HG03571 (cell line): ENCODE measurements at regions not wholly inside any gene's neighbourhood (a gene's known extent, or its start where the extent isn't known, plus 50 kb on each side); places are given as distances from the start of the nearest gene placed in this dataset.
"Not testable (repeated sequence)": the region's sequence is repeated elsewhere in the genome, so short reads cannot be mapped to it uniquely, and the experiment has no call there.

Experiments
- ATAC-seq: cut with Tn5 transposase; IDR thresholded peaks from one replicate; pipeline ENCODE4 v1.9.1; 2021; ENCODE audit not compliant: unreplicated experiment

DNA sequence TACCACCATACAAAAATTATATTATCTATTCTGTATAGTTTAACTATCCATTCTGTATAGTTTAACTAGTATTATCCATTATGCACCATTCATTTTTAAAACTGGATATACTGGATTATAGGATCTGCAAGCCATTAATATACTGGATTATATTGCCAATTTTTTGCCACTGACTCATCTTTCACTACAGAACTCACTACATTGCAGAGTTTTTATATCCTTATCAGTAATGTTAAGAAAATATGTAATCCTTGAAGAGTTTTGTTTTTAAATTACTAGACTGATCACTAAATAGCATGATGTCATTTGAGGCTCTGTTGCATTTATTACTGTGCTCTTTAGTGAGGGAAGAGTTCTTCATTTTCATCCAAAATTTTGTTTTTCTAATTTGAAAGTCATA lies 109.8 kb upstream of the SNX2 start:
- no peak for ATAC-seq

GRCh38 chr5:122668552-122668951 lies 106.3 kb upstream of the SNX2 start:
- ATAC-seq: no peak

- ATAC-seq: not testable (repeated sequence)
Observed at GRCh38 chr5:122669709-122670108, 105.2 kb upstream of the SNX2 start.

- no peak for ATAC-seq
Observed at GRCh38 chr5:122673343-122673742, 101.5 kb upstream of the SNX2 start.

- ATAC-seq: no peak
Observed at GRCh38 chr5:122674385-122674784, 100.5 kb upstream of the SNX2 start.

DNA sequence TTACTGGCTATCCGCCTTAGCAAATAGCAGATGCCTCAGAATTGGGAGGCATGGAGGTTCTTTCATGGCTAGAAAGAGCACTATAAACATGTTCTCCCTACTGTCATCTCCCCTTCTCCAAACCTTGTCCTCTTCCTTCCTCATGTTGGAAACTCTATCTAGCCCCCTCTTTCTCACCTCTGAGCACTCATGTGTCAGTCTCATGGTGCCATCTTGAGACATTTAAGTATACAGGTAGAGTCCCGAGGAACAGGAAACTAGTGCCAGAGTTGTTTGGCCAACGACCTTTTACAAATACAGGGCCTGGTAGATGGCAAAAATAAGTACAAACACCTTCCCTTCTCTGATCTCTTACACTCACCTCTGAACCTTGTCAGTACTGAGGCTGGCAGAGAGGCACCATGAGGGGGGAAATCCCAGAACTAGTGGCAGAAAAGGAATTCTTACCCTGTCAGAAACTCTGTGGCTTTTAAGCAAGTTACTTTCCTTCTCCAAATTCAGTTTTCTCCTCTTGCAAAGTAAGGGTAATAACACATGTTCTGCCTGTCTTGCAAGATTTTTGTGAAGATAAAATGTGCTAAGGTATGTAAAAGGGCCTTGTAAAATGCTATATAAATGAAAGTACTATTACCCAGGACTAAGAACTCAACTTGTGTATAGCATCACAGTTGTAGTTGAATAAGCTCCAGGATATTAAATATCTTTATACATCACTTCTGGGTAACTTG lies 94.1 kb upstream of the SNX2 start:
- ATAC-seq: no peak

GRCh38 chr5:122683631-122684030 lies 91.2 kb upstream of the SNX2 start:
- ATAC-seq: no peak

GRCh38 chr5:122690266-122690665 lies 84.6 kb upstream of the SNX2 start:
- ATAC-seq: no peak

GRCh38 chr5:122691931-122692330 lies 82.9 kb upstream of the SNX2 start:
- ATAC-seq: no peak

DNA sequence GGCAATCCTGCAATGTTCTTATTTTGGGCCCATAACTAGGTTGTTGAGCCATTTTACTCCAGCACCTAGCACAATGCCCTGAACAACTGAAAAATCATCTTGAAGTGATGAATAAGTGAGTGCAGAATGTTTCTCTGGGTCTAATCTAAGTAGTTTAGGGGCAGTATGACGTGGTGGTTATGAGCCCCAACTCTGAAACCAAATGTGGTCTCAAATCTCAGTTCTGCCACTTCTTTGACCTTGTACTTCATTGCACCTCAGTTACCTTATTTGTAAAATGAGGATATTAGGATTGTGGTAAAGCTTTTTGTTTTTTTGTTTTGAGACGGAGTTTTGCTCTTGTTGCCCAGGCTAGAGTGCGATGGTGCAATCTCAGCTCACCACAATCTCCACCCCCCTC lies 80.9 kb upstream of the SNX2 start:
- ATAC-seq: no peak

DNA sequence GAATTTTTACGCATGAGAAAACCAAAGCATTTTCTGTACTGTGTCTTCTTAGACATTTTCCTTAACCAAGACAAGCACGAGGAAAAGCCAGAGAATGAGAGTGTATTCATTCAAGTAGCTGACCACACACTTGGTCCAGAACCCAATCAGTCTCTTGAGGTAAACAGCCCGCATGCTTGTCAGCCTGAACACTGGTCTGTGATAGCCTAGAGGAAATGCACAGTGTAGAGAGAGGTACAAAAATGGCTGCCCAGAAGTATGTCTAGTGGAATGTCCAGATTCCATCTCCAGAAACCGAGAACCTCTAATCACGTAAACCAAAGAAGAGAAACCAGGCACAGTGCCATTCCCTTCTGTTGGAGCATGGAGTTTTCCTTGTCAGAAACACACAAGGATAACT lies 80.0 kb upstream of the SNX2 start:
- no peak for ATAC-seq

- ATAC-seq: not testable (repeated sequence)
Observed at GRCh38 chr5:122696735-122697134, 78.1 kb upstream of the SNX2 start.

GRCh38 chr5:122697191-122697590 lies 77.7 kb upstream of the SNX2 start:
- no peak for ATAC-seq

GRCh38 chr5:122699201-122699600 lies 75.7 kb upstream of the SNX2 start:
- ATAC-seq: no peak

- ATAC-seq: peak; percentile 95
Observed at GRCh38 chr5:122701640-122702523, 73.0 kb upstream of the SNX2 start.

GRCh38 chr5:122702524-122702875 lies 72.4 kb upstream of the SNX2 start:
- ATAC-seq: peak; percentile 47

- ATAC-seq: no peak
Observed at GRCh38 chr5:122703203-122703602, 71.7 kb upstream of the SNX2 start.

GRCh38 chr5:122704247-122705036 lies 70.4 kb upstream of the SNX2 start:
- ATAC-seq: no peak

DNA sequence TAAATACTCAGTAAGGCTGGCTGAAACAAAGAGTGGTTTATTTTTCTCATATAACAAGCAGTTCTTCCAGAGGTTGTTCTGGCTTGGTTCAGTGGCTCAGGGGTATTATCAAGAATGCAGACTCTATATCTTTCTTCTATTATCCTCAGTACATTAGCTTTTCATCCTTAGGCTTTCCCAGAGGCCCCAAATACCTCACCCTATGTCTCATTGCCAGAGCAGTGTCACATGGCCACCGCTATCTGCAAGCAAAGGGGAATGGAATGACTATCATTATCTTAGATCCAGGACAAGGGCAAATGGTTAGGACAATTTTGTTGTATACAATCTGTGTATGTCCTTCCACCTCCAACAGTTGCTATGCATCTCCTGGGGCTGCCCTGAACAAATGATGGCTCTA lies 69.0 kb upstream of the SNX2 start:
- ATAC-seq: no peak

- ATAC-seq: no peak
Observed at GRCh38 chr5:122707796-122708195, 67.1 kb upstream of the SNX2 start.

DNA sequence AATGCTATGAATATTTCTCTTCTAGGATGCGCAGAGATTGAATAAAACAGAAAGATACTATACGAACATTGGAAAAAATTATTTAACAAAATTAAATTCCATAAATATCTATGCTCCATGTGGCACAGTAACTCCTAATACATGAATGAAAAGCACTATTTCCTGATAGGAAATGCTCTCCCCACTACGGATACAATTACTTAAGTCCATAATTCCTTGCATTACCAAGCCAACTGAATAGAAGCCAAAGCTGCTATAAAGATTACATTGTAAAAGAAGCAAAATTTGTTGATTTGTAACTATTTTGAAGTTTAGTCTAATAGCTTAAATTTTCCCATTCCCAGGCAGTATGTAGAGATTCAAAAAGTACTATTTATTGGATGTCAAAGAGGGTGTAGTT lies 61.8 kb upstream of the SNX2 start:
- ATAC-seq: no peak

DNA sequence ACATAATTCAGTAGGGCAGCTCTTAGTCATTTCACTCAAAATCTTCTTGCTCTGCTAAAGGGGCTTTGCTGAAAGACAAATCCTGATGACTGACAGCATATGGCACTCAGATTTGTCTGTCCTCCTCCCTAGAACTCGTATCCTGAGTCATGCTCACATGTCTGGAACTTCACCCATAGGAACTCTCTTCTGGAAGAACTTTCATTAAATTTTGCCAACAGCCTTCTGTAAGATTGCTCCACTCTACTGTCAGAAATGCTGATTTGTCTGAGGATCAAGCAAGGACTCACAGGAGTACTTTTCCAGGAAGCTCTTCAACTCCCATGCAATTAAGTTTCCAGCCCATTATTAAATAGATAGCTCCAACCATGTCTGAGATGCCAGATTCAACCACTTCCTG lies 59.8 kb upstream of the SNX2 start:
- ATAC-seq: no peak
